NB4 (cell line): ENCODE measurements at regions not wholly inside any gene's neighbourhood (a gene's known extent, or its start where the extent isn't known, plus 50 kb on each side); places are given as distances from the start of the nearest gene placed in this dataset.

Experiments
- DNase-seq: peaks from one replicate; pipeline ENCODE4 v3.0.0; 2010; ENCODE audit warnings: low read depth
- H3K4me3 ChIP-seq: one replicate; pipeline ENCODE4 v1.5.1; 2011; ENCODE audit warnings: mild to moderate bottlenecking, low read depth, low read length, moderate library complexity
- MYC ChIP-seq: IDR thresholded peaks from 2 replicates; pipeline ENCODE4 v1.6.1; 2011; ENCODE audit warnings: low read depth, low read length
- POLR2A ChIP-seq: IDR thresholded peaks from 2 replicates; pipeline ENCODE4 v1.6.1; 2011; ENCODE audit warnings: mild to moderate bottlenecking; ENCODE audit not compliant: insufficient read length; ENCODE audit errors: extremely low read depth
- TF ChIP-seq, protein P1 (sequence below): IDR thresholded peaks from 2 replicates; pipeline ENCODE4 v1.6.1; 2011; ENCODE audit warnings: low read depth, low read length
- TF ChIP-seq, protein P2 (sequence below): IDR thresholded peaks from one replicate; pipeline ENCODE4 v1.5.1; 2012; ENCODE audit warnings: low read depth, low read length

DNA sequence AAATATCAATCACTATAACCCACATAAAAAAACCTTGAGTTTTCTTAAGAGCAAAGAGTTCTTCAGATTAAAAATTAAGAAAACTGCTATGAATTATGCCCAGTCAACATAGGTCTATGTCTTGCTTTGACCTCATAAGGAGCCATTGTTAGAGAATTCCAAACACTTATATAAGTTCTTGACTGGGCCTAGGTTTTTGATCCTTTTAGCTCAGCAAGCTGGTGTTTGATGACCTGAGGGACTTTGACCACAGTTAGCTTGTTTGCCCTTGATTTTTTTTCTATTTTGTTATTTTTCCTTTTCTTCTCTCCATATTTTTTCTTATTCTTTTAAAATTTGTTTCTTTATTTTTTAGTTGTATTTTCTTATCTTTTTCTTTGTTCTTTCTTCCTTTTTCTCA is 122.3 kb downstream of the RHOU start:
- H3K4me3 ChIP-seq = no peak overlapping the region
- TF ChIP-seq, protein P1, sequence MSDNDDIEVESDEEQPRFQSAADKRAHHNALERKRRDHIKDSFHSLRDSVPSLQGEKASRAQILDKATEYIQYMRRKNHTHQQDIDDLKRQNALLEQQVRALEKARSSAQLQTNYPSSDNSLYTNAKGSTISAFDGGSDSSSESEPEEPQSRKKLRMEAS = no peak
- TF ChIP-seq MYC = no peak
- TF ChIP-seq, protein P2, sequence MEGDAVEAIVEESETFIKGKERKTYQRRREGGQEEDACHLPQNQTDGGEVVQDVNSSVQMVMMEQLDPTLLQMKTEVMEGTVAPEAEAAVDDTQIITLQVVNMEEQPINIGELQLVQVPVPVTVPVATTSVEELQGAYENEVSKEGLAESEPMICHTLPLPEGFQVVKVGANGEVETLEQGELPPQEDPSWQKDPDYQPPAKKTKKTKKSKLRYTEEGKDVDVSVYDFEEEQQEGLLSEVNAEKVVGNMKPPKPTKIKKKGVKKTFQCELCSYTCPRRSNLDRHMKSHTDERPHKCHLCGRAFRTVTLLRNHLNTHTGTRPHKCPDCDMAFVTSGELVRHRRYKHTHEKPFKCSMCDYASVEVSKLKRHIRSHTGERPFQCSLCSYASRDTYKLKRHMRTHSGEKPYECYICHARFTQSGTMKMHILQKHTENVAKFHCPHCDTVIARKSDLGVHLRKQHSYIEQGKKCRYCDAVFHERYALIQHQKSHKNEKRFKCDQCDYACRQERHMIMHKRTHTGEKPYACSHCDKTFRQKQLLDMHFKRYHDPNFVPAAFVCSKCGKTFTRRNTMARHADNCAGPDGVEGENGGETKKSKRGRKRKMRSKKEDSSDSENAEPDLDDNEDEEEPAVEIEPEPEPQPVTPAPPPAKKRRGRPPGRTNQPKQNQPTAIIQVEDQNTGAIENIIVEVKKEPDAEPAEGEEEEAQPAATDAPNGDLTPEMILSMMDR = no peak
- no peak for TF ChIP-seq POLR2A
- DNase-seq = no peak

DNA sequence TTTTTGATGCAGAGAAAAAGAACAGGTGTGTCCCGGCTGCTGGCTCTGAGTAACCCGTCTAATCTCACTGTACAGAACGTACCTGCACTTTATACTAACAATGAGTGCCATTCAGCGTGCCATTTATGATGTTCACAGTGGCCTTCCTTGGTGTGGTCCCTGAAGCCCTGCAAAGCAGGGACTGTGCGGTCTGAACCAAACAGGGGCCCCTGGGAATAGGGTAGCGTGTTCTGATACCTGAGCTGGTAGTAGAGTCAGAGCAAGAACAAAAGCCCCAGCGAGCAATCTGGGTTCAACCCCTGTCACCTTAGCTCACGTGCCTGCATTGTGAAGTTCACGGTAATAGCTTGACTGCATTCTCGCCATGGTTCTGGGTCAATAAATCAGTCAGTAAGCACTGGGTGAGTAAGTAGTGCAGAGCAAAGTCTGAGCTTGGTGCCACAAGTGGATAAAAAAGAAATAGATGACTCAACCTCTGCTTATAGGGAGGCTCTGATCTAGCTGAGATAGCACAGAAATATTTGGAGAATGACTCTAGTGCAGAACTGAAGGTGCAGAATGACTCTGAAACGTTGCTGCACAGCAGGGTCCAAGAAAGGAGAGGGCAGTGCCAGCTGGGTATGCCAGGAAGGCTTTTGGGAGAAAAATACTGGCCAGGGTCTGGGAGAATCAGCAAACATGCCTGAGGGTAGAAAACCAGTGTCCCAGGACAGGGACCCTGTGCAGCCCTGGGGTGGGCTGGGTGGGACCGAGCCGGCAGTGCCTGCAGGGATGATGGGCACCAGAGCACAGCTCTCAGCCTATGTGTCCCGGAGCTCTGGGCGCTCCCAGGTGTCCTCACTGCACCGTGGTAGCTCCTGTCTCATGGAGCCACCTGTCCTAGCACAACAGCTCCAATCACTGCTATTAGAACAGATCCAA is 125.9 kb downstream of the RHOU start:
- no peak for DNase-seq
- TF ChIP-seq, protein P2 = no peak
- TF ChIP-seq, protein P1 = no peak
- TF ChIP-seq MYC = no peak
- no peak for TF ChIP-seq POLR2A
- no peak overlapping the region for H3K4me3 ChIP-seq

DNA sequence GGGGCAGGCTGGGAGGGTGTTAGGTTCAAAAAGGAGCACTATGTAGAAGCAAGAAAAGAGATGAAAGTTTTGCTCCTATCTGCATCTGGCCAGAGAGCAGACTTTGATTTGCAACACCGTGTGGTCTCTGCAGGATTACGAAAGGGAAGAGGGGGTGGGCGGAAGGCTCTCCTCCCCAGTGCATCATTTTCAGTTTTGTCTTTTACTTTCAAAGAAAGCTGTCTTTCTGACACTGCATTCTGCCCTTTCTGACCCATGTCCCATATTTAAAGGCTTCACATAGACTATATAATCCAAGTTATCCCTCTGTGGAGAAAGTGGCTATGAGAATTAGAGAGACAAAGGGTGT is 126.5 kb downstream of the RHOU start:
- peak; percentile 33 for DNase-seq
- H3K4me3 ChIP-seq = no peak overlapping the region
- TF ChIP-seq, protein P2 = no peak
- TF ChIP-seq MYC = no peak

DNA sequence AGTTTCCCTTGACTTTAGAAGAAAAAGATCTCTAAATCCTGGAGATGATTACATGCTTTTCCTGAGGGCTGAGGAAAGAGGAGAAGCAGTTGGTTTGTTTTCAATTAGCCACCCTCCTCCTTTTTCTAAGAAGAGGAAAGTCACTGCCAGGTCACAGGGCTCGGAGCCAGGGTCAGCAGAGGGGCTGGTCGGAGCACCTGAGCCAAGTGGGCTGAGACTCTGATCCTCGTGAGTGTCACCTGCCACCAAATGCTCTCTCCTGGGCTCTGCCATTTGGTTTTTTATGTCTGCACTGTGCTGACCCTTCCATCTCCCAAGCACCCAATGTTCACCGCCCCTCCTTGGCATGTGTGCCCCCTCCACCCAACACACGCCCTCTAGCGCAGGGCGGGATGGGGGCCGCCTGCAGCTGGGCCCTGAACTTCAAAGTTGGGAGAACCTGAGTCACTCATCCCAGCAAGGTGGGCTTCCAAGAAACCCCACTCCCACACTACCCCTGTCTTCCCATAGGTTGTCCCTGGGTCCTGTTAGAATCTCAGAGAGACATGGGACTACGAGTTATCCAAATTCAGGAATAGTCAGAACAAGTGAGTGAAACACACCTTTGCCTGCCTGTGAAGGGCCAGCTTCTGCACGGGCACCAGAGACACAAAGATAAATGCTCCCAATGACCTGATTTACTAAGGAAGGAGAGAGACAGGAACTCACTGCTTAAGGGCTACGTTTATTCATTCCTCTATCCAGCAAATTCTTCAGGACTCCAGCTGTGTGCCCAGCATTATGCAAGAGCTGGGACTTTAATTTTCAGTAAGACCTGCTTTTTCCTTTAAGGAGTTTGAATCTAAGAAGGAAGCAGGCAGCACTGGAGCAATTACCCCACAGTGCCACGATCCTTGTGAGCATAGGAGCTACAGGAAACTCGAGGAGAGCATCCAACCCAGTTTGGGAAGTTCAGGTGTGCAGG is 127.5 kb downstream of the RHOU start:
- TF ChIP-seq, protein P1 = no peak
- TF ChIP-seq, protein P2 = no peak
- TF ChIP-seq MYC (no peak), POLR2A (no peak)
- H3K4me3 ChIP-seq = no peak overlapping the region
- DNase-seq = no peak

DNA sequence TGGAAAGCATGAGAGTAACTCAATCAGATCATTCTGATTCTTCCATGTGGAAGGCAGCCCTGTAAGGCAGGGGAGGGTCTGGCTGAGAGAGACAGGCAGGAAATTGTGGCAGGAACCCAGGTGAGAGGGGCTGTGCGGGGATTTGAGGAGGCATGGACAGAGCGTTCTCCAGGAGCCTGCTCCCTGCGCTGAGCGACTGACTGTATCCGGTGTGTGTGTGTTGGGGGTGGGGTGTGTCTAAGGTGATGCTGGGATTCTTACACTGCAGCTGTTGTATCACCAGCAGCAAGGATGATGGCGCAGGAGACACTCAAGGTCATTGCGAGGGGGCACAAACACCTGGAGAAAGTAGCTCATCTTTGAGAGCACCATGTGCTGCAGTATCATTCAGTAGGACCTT is 128.5 kb downstream of the RHOU start:
- no peak overlapping the region for H3K4me3 ChIP-seq
- no peak for TF ChIP-seq POLR2A
- TF ChIP-seq MYC = no peak
- TF ChIP-seq, protein P2 = no peak
- DNase-seq = no peak
